ENCODE measurements at regions not wholly inside any gene's neighbourhood (a gene's known extent, or its start where the extent isn't known, plus 50 kb on each side); places are given as distances from the start of the nearest gene placed in this dataset.

DNA sequence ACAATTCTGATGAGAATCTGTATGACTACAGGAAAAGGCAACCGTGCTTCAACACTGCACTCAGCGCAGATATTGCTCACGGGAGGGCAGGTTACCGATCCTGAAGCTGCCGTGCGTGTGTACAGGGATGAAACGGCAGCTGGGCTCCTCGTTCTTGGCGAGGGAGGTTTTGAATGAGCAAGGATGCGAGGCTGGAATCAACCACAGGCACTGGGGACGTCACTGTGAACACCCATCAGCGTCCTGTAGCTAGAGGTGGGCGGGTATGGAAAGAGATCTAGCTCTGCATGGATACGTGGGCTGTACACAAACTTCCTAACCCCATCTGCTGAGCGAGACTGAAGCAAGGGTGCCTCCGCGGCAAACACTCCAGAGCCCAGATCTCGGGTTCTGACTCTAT is 84.3 kb upstream of the COL5A1 start:
- TF ChIP-seq RFX5 (IDR thresholded peaks at IDR 0.05; ENCODE audit: low read depth, low read length) = no peak
- no peak for TF ChIP-seq CEBPB (IDR thresholded peaks at IDR 0.05; ENCODE audit: low read depth, low read length)
- TF ChIP-seq POLR2A (IDR thresholded peaks at IDR 0.05; ENCODE audit: low read depth, low read length) = no peak
- TF ChIP-seq RAD21 (IDR thresholded peaks at IDR 0.05; ENCODE audit: low read length) = no peak
- ATAC-seq (ENCODE audit: low read depth) = no peak
- no peak overlapping the region for H3K56ac ChIP-seq (ENCODE audit: extremely low read depth, insufficient read depth, low read length)
- H3K4me2 ChIP-seq (ENCODE audit: low read depth, low read length) = no peak overlapping the region
- ChIA-PET CTCF (no interaction called here), POLR2A (ENCODE audit: unreplicated experiment) (no interaction called here)
- in situ Hi-C loops (cut with MboI; ENCODE audit: low sequenced_read_pairs) = no loop called here
- no peak overlapping the region for H2AK5ac ChIP-seq (ENCODE audit: low read depth, low read length)
- no peaks in the 10 kb centered on the region; the same call in 1 of the 2 replicates for H4K20me1 ChIP-seq (ENCODE audit: insufficient read depth, low read length)
- H3K4ac ChIP-seq (ENCODE audit: low read depth, low read length) = no peak overlapping the region; the same call in 1 of the 2 replicates
- no peak overlapping the region for H2AK9ac ChIP-seq (replicated peaks; ENCODE audit: low read depth, low read length, poor library complexity)
- no peak for DNase-seq
- H3K9me3 ChIP-seq (ENCODE audit: control insufficient read depth, insufficient read depth, low read length) = no peaks in the 10 kb centered on the region
- peaks cover 4% of the 10 kb centered on the region for H3K9me1 ChIP-seq (ENCODE audit: insufficient read depth, low read length)
- BruUV-seq (replicated peaks) = no TSS peak
- no peak overlapping the region for H3K14ac ChIP-seq (replicated peaks; ENCODE audit: low read depth, low read length)
- no peaks in the 10 kb centered on the region for H3K79me1 ChIP-seq (ENCODE audit: low read depth in 1 of 2, low read length in 2 of 2)
- WGBS, 2 experiments (ENCODE audit: extremely low coverage in 2 of 2, insufficient read length in 1 of 2) = 97% methylated on average over 7 of the region's 18 CpGs; no CpG with 5 or more reads in 1 of the 2 experiments
- H2BK15ac ChIP-seq (ENCODE audit: low read depth, low read length) = peak overlapping the region; percentile 18; the same call in 1 of the 3 replicates
- intact Hi-C loops (cut with micrococcal nuclease) = no loop called here
- H2AFZ ChIP-seq (replicated peaks; ENCODE audit: low read length, poor library complexity) = no peak overlapping the region
- H3K4me3 ChIP-seq (ENCODE audit: insufficient read depth, low read depth, low read length) = no peak overlapping the region
- no peak overlapping the region for H3K27ac ChIP-seq (ENCODE audit: insufficient read depth, low read length)
- H3K9ac ChIP-seq (ENCODE audit: low read depth, low read length) = no peak overlapping the region
- H2BK120ac ChIP-seq (ENCODE audit: low read depth, low read length) = no peak overlapping the region
- H4K8ac ChIP-seq (ENCODE audit: low read depth in 2 of 2, low read length in 2 of 2) = no peak overlapping the region
- H3K4me1 ChIP-seq (ENCODE audit: control insufficient read depth, insufficient read depth, low read length) = peaks cover 22% of the 10 kb centered on the region
- no peak overlapping the region for H3K18ac ChIP-seq (ENCODE audit: low read depth, low read length)
- H3K36me3 ChIP-seq (ENCODE audit: control insufficient read depth, insufficient read depth, low read length) = no peaks in the 10 kb centered on the region
- H3K27me3 ChIP-seq (ENCODE audit: control insufficient read depth, insufficient read depth, low read length) = no peaks in the 10 kb centered on the region
- no peak overlapping the region for H4K91ac ChIP-seq (ENCODE audit: insufficient read depth, low read depth, low read length)
- no peak overlapping the region for H2BK20ac ChIP-seq (ENCODE audit: low read depth, low read length)
- dilution Hi-C loops (cut with HindIII; ENCODE audit: low sequenced_read_pairs, unreplicated experiment) = no loop called here
- no peak overlapping the region for H4K5ac ChIP-seq (ENCODE audit: low read depth, low read length)
- H2BK5ac ChIP-seq (ENCODE audit: low read depth, low read length, poor library complexity, severe bottlenecking) = no peak overlapping the region
- H3K23ac ChIP-seq (ENCODE audit: low read depth, low read length) = no peak overlapping the region

All from IMR-90 (cell line).